ENCODE measurements at regions not wholly inside any gene's neighbourhood (a gene's known extent, or its start where the extent isn't known, plus 50 kb on each side); places are given as distances from the start of the nearest gene placed in this dataset.

DNA sequence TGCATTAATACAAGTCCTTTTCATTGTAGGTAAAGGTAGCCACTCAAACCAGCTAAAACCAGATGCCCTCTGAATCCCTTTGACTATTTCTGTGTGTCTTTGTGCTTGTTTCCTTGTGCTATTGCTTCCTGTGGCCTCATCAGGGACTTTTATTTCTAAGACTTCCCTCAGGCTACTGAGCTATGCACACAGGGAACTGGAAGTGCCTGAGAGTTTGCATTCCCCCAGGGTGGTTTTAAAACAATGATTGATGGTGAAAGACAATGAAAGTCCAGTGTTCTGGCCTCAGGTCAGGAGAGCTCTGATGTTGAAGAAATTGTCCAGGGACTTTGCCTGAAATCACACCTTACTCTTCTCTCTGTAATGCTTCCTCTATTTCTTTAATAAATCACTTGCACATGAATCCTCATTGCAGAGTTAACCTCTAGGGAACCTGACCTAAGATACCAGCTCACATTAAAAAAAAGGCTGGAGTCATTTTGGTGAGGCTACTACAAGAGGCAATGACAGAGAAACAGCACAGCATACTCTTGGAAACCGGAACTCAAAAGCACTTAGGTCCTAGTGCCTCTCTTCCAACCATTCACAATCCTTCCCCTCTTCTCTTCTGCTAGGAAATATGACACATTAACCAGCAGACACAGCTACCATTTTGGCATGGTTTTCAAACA lies 158.1 kb upstream of the NREP start (continued):
- TF ChIP-seq, protein P1, sequence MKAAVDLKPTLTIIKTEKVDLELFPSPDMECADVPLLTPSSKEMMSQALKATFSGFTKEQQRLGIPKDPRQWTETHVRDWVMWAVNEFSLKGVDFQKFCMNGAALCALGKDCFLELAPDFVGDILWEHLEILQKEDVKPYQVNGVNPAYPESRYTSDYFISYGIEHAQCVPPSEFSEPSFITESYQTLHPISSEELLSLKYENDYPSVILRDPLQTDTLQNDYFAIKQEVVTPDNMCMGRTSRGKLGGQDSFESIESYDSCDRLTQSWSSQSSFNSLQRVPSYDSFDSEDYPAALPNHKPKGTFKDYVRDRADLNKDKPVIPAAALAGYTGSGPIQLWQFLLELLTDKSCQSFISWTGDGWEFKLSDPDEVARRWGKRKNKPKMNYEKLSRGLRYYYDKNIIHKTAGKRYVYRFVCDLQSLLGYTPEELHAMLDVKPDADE (IDR thresholded peaks at IDR 0.05): no peak
- TF ChIP-seq ZNF331 (CRISPR knock-in tag; IDR thresholded peaks at IDR 0.05; ENCODE audit: low read depth) (no peak), JUNB (IDR thresholded peaks at IDR 0.05; ENCODE audit: unreplicated experiment) (no peak), STAT1 (IDR thresholded peaks at IDR 0.05; ENCODE audit: unreplicated experiment) (no peak)

DNA sequence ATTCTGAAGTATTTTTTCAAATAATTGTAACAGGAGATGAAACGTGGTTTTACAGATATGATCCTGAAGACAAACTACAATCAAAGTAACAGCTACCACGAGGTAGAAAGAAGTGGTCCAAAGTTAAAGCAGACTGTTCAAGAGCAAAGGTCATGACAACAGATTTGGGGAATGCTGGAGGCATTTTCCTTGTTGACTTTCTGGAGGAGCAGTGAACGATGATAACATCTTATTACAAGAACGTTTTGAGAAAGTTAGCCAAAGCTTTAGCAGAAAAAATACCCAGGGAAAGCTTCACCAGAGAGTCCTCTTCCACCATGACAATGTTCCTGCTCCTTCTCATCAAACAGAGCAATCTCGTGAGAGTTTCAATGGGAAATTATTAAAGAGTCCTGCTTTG lies 145.4 kb upstream of the NREP start:
- Histone ChIP-seq H3K79me2 (replicated peaks; ENCODE audit: insufficient read depth) (no peaks in the 10 kb centered on the region), H3K36me3 (ENCODE audit: insufficient read depth) (no peaks in the 10 kb centered on the region), H4K20me1 (replicated peaks; ENCODE audit: insufficient read depth) (no peaks in the 10 kb centered on the region), H3K4me1 (ENCODE audit: insufficient read depth) (no peaks in the 10 kb centered on the region), H2AFZ (no peak overlapping the region), H3K4me3 (no peak overlapping the region), H3K27me3 (ENCODE audit: insufficient read depth) (no peaks in the 10 kb centered on the region), H3K27ac (ENCODE audit: low read depth) (no peak overlapping the region), H3F3A (replicated peaks; ENCODE audit: low read depth) (no peaks in the 10 kb centered on the region), H3K4me2 (no peak overlapping the region), H3K9me2 (ENCODE audit: insufficient read depth) (no peaks in the 10 kb centered on the region)
- Mint-ChIP-seq H3K9me3 (peaks cover 5% of the 10 kb centered on the region; the same call in 1 of the 3 replicates), H3K27ac (no peak overlapping the region), H3K27me3 (ENCODE audit: insufficient read depth, low read depth, poor library complexity) (no peaks in the 10 kb centered on the region), H3K4me3 (no peak overlapping the region), H3K4me1 (no peaks in the 10 kb centered on the region), H3K36me3 (ENCODE audit: low read depth) (no peaks in the 10 kb centered on the region)
- TF ChIP-seq CREB1 (CRISPR knock-in tag; IDR thresholded peaks at IDR 0.05; ENCODE audit: low read depth) (no peak), EZH2 (IDR thresholded peaks at IDR 0.05; ENCODE audit: low read depth, unreplicated experiment) (no peak), ZNF331 (CRISPR knock-in tag; IDR thresholded peaks at IDR 0.05; ENCODE audit: low read depth) (no peak), ZNF114 (CRISPR knock-in tag; IDR thresholded peaks at IDR 0.05) (no peak), JUNB (IDR thresholded peaks at IDR 0.05; ENCODE audit: unreplicated experiment) (no peak), POLR2AphosphoS5 (IDR thresholded peaks at IDR 0.05; ENCODE audit: low read depth) (no peak), STAT1 (IDR thresholded peaks at IDR 0.05; ENCODE audit: unreplicated experiment) (no peak)
- TF ChIP-seq, protein P1 (IDR thresholded peaks at IDR 0.05): no peak
- DNase-seq (ENCODE audit: low spot score) (no peak), ATAC-seq (no peak)

DNA sequence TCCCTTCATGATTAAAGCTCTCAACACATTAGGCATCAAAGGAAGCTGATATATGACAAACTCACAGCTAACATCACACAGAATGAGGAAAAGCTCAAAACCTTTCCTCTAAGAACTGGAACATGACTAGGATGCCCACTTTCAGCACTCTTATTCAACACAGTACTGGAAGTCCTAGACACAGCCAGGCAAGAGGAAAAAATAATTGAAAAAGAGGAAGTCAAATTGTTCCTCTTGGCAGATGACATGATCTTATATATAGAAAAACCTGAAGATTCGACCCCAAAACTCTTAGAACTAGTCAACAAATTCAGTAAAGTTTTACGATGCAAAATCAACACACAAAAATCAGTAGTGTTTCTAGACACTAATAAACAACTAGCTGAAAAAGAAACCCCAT lies 144.3 kb upstream of the NREP start:
- H3K9me2 ChIP-seq (ENCODE audit: insufficient read depth): no peaks in the 10 kb centered on the region
- H3K27me3 ChIP-seq (ENCODE audit: insufficient read depth): no peaks in the 10 kb centered on the region
- no peaks in the 10 kb centered on the region for H3K27me3 Mint-ChIP-seq (ENCODE audit: insufficient read depth, low read depth, poor library complexity)
- no peaks in the 10 kb centered on the region for H4K20me1 ChIP-seq (replicated peaks; ENCODE audit: insufficient read depth)
- no peaks in the 10 kb centered on the region for H3K4me1 Mint-ChIP-seq
- no peak overlapping the region for H3K27ac Mint-ChIP-seq
- no peak overlapping the region for H3K4me2 ChIP-seq
- no peak overlapping the region for H2AFZ ChIP-seq
- no peaks in the 10 kb centered on the region for H3K79me2 ChIP-seq (replicated peaks; ENCODE audit: insufficient read depth)
- H3K4me1 ChIP-seq (ENCODE audit: insufficient read depth): no peaks in the 10 kb centered on the region
- no peaks in the 10 kb centered on the region for H3K36me3 Mint-ChIP-seq (ENCODE audit: low read depth)
- no peak overlapping the region for H3K4me3 ChIP-seq
- ATAC-seq: no peak
- H3K9me3 Mint-ChIP-seq: peaks cover 5% of the 10 kb centered on the region; the same call in 1 of the 3 replicates
- H3F3A ChIP-seq (replicated peaks; ENCODE audit: low read depth): no peaks in the 10 kb centered on the region
- H3K36me3 ChIP-seq (ENCODE audit: insufficient read depth): no peaks in the 10 kb centered on the region
- no peak overlapping the region for H3K4me3 Mint-ChIP-seq
- no peak for DNase-seq (ENCODE audit: low spot score)
- H3K27ac ChIP-seq (ENCODE audit: low read depth): no peak overlapping the region
- TF ChIP-seq NANOG (IDR thresholded peaks at IDR 0.05; ENCODE audit: borderline replicate concordance): no peak
- TF ChIP-seq, protein P2, sequence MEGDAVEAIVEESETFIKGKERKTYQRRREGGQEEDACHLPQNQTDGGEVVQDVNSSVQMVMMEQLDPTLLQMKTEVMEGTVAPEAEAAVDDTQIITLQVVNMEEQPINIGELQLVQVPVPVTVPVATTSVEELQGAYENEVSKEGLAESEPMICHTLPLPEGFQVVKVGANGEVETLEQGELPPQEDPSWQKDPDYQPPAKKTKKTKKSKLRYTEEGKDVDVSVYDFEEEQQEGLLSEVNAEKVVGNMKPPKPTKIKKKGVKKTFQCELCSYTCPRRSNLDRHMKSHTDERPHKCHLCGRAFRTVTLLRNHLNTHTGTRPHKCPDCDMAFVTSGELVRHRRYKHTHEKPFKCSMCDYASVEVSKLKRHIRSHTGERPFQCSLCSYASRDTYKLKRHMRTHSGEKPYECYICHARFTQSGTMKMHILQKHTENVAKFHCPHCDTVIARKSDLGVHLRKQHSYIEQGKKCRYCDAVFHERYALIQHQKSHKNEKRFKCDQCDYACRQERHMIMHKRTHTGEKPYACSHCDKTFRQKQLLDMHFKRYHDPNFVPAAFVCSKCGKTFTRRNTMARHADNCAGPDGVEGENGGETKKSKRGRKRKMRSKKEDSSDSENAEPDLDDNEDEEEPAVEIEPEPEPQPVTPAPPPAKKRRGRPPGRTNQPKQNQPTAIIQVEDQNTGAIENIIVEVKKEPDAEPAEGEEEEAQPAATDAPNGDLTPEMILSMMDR (conservative IDR thresholded peaks at IDR 0.05; ENCODE audit: low read depth in 2 of 2): no peak

Data from GM23338 (cell line).